ENCODE measurements at regions not wholly inside any gene's neighbourhood (a gene's known extent, or its start where the extent isn't known, plus 50 kb on each side); places are given as distances from the start of the nearest gene placed in this dataset.

DNA sequence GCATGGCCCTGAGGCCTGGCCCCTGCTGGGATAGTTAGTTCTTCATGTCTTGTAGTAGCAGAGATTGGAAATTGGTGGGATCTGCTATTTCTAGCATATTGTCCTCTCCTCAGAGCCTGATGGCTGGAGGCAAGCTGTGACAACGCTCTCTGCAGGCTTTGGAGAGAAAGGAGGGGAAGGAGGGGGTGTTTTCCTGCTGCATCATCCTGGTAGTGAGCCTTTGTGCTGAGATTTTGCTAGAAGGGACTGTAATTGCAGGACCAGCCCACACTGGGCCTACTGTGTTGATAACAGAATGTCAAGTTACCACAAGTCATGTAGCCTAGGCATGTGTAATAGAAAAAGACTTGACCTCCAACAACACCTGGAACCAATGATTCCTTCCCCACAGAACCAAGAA lies 351.0 kb downstream of the SIPA1L2 start:
- DNase-seq (ENCODE audit: low spot score), result no peak

DNA sequence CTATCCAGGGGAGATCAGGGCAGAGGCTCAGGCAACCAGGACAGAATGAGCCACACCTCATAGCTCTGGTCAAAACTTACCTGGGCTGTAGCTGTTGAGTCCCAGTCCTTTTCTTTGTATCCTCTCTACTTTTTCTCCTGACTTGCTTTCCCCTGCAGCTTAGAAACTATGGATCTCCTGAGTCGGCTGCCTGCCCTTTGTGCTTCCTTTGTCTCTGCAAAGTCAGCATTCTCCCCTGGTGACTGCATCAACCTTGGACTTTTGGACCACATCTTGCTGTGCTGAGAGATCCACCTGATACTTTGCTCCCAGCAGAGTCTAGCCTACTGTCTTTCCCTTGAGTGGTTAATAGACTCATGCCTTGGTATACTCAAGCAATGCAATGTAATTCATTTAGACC lies 353.3 kb downstream of the SIPA1L2 start:
- no peak for DNase-seq (ENCODE audit: low spot score)

DNA sequence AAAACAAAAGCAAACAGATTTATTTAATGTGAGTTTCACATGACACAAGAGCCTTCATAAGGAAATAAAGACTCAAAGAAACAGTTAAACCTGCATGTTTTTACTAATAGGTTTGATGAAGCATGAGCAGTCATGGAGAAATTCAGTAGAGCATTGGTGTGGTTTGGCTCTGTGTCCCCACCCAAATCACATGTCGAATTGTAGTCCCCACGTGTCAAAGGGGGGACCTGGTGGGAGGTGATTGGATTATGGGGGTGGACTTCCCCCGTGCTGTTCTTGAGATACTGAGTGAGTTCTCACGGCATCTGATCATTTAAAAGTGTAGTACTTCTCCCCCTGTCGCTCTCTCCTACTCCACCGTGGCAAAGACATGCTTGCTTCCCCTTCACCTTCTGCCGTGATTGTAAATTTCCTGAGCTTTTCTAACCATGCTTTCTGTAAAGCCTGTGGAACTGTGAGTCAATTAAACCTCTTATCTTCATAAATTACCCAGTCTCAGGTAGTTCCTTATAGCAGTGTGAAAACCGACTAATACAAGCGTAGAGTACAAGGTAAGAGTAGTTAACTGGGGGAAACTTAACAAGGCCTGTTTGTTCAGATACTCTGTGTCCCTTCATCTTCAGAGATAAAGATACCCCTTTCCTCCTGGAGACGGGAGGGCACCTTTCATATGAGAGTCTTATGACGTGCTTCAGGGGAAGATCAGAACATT lies 354.8 kb downstream of the SIPA1L2 start:
- no peak for DNase-seq (ENCODE audit: low spot score)

DNA sequence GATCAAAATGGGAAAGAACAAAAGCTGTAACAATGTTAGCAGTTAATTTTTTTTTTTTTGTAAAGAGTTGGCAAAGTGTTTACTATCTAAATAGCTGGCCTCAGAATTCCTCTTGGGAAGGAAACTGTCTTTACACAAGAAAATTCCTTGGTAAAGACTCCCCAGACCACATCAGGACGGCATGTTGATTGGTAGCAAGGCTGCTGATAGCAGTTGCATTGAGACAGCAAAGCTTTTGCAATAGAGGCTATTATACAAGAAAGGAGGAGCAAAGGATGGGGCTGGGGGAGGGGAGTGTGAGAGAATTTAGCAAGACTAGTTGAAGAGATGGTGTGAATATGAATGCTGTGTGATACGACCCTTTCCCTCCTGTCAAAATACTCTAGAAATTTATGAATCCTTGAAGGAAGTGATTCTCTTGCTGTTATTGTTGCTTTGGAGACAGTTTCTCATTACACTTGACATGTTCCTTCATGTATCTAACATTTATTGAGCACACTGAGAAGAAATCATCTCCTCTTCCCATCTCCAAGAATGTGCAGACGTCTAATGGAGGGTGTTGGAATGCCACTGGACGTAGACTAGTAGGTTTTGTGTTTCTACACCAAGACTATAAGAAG lies 355.6 kb downstream of the SIPA1L2 start:
- DNase-seq (ENCODE audit: low spot score), result no peak

DNA sequence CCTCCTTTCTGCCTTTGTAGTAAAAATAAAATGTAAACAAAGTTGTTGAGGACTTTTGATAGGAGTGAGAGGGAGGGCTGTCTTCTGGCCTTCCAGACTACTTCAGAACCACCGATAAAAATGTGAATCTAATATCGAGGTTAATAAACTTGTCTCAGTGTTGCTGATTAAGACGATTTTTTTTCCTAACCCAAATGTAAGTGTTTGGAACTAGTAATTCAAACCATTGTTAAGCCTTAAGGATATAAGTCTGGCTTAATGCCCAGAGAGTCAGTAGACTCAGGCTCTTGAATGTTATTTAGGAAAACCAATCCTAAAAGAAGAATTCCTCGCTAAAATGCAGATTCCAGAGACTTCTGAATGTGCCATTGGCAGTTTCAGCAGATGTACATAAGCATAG lies 356.9 kb downstream of the SIPA1L2 start:
- DNase-seq (ENCODE audit: low spot score), result no peak

DNA sequence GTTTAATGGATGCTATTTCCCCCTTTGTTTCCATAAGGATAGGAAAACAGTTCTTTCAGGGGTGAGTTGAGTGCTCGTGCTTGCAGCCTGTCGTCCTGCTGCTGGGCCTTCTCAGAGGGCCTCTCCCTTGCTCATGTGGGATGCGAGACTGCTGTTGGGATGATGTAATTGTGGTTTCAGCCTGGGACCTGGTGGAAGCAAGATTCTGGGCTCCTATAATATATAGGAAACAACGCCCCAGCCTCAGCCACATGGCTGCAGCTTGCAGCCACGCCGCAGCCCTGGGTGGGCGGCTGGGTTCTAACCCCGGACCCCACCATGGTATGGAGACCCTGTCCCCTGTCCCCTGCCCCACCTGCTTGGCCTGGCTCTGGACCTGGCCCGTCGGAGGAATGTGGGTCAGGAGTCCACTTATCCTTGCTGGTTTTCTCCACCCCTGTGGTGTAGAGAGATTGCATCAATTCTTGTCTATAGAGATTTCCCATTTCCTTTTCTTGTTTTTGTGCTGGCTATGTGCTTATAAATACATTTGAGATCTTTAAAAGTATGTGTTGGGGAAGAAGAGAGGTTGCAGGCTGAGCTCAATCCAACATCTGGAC lies 357.8 kb downstream of the SIPA1L2 start:
- DNase-seq (ENCODE audit: low spot score), result no peak

DNA sequence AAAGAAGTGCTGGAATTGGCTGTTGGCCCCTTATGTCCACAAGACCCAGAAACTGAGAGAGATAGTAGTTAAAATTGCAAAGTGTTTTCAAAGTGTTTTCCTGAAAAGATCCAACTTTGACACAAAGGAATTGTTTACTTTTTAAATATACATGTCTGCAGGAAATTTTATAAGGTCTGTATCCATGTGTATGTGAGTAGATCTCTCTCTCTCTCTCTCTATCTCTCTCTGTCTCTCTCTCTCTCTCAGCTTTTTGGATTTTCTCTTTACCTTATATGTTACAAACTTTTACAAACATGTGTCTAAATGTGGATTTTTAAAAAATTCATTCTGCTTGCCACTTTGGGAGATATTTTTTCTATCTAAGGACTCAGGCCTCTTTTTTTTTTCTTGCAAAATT lies 358.6 kb downstream of the SIPA1L2 start:
- no peak for DNase-seq (ENCODE audit: low spot score)

DNA sequence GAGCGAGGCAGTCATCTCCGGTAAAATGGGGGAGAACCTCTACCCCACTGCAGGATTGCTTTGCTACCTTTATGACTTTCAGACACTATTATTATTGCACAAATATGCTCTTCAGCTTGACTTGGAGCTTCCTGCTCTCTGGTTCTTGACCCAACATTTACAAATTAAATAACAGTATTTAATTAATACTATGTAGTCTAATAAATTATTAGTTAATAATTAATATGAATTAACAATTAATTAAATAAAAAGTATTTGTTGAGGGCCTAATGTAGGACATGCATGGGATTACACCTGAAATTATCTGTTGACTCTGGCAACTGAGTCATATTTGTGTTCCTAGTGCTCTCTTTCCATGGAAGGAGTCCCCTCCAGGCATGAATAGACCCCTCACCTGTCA lies 359.9 kb downstream of the SIPA1L2 start:
- no peak for DNase-seq (ENCODE audit: low spot score)

DNA sequence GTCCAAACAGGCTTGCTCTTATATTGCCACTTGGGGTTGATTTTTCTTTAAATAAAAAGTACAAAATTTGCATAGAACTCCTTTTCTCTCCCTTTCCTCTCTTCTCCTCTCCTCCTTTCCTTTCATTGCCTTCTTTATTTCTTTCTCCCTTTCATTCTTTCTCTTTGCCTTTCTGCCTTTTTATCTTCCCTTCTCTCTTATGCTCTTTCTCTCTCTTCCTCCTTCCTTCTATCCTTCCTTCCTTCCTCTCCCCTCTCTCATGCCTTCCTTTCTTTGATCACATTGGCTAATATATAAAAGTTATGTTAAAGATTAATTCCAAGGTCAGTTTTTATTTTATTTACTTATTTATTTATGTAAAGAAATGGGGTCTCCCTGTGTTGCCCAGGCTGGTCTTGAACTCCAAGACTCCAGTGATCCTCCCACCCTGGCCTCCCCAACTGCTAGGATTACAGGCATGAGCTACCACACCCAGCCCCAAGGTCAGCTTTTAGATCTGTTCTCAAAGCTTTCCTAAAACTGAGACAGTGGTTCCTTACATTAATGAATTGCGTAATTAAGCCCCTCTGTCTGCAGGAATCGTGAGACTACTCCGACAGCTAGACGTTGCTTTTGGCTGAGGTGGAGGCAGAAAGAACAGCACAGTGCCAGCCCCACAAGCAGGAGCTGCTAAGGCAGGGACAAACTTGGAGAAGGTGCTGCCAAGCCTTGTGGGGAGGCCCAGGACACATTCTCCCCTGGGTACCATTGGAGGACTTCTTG lies 361.9 kb downstream of the SIPA1L2 start:
- no peak for DNase-seq (ENCODE audit: low spot score)

DNA sequence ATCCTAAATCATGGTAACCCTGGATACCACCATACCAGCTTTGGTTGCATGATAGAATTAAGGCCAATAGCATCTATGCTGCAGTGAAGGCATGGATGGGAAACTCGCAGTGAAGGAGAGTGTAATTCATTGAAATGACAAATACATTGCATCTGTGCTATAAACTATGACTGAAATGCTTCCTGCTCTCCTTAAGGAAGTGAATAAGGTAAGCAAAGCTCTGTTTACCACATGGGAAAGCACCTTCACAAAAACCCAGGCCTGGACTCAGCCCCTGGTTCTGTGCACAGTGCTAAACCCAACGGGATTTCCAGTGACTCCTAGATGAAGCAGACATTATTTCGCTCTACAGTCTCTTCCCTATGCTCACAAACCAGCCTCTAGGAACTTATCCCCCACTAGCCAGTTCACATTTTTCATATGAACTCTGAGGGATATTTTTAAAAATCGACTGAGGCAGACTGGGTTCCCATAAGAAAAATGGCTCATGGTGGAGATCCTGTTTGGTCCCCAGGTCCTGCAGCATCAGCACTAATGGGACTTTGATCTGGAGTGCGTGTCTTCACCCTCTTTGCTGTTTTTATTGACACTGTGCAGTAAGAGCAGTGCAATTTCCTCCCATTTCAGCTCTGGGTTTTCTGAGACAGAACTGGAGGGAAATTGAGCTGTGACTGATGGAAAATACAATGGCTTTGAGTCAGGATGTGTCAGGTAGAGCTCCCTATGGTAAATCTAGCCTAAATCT lies 362.7 kb downstream of the SIPA1L2 start:
- DNase-seq (ENCODE audit: low spot score), result no peak

DNA sequence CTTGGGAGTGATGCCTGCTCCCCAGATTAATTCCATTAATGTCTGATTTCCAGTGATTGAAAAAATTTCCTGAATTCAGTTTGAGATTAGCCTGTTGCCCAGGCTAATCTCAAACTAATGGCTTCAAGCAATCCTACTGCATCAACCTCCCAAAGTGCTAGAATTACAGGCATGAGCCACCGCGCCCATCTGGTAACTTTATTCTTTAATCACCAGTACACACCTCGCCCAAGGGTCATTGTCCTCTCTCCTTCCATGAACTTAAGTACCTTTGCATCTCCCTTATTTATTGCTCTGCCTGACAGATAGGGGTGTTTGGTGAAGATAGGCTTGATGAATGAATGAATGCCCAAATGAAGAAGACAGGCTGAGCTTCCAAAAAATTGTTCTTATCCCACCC lies 366.5 kb downstream of the SIPA1L2 start:
- no peak for DNase-seq (ENCODE audit: low spot score)

DNA sequence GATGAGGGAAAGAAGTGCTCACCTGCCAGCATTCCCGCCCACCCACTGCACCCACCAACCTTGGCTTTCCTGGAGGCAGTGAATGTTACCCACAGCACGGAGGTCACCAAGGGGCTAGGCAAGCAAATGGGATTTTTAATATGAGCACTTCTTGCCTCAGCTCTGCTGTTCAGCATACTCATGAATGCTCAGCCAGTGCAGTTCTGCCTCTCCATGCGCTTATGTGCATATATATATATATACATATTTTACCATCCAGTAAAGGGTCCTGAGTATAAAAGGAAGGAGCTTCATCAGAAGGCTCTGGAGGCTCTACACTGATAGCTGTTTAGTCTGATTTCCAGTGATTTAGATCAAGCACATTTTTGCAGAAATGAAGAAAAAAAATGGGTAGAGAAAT lies 366.9 kb downstream of the SIPA1L2 start:
- DNase-seq (ENCODE audit: low spot score), result no peak

DNA sequence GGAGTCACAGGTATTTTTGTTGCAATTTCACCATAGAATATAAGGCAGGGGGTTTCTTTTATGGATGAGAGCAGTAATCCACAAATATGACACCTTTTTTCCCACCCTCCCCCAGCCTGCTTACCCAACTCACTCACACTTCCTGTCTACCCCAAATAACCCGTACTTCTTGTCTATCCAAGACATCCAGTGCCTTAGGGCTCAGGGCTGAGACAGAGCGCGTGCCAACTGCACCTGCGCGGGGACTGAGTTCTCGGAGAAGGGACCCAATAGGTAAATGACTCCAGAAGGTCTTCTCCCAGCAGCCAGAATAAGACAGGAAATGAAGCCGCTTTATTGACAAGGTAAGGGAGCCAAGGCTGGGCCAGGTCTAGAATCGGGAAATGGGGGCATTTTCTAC lies 369.1 kb downstream of the SIPA1L2 start:
- no peak for DNase-seq (ENCODE audit: low spot score)

DNA sequence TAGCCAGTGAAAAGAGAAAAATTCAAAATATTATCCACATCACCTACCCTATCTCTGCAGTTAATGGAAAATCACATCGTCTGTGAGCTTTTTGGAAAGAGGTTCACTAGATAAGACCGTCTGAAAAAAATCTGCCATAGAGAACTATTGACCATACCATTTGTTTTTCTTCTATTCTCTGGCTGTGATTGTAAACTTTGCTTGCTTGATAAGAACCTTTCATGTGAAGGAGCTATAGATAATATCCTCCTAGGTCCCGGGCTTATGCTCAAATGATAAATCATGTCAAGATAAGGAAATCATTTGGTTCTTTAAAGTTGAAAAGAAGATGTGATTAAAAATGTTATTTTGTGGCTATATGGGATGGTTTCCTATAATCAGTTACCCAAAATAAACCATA lies 369.9 kb downstream of the SIPA1L2 start:
- no peak for DNase-seq (ENCODE audit: low spot score)

DNA sequence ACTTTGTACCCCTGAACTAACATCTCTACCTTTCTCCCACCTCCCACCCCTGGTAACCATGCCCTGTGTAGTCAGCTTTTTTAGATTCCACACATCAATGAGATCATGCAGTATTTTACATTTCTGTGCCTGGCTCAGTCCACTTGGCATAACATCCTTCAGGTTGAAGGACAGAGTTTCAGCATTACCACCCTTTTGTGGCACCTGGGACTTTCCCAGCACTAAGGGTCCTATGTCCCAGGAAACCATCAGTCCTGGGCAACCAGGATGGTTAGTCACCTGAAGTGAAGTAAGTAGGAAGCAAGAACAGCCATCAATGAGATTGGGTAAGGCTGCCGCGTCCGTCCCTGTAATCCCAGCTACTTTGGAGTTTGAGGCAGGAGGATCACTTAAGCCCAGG lies 370.6 kb downstream of the SIPA1L2 start:
- no peak for DNase-seq (ENCODE audit: low spot score)

DNA sequence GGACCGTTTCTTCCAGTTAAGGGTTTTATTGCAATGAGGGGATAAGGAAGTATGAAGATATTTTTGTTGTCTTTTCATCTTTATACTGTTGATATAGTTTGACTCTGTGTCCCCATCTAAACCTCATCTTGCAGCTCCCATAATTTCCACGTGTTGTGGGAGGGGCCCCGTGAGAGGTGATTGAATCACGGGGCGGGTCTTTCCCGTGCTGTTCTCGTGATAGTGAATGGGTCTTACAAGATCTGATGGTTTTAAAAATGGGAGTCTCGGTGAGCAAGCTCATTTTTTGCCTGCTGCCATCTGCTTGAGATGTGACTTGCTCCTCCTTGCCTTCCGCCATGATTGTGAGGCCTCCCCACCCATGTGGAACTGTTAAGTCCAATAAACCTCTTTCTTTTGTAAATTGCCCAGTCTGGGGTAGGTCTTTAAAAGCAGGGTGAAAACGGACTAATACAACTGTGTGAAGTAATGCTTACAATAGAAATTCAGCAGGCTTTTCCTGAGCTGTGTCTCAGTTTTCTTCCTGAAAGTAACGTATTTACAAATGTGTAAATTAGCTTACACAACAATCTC lies 377.3 kb downstream of the SIPA1L2 start:
- no peak for DNase-seq (ENCODE audit: low spot score)

DNA sequence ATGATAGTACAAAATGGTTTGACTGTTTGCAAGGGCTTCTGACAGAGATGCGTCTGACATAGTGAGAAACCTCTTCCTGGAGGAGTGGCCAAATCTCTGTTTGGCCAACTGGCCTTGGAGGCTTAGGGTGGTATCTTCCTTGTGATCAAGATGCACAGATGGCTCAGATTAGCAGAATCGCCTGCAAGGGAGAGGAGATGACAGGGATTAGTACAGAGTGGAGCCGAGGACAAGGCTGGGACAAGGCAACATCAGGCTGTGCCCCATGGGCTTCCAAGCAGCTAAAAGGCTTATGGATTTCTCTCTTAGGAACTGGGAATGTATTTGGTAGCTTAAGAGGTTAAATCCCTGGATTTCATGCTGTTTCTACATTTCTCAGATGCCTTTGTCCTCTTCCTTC lies 379.1 kb downstream of the SIPA1L2 start:
- DNase-seq (ENCODE audit: low spot score), result no peak

DNA sequence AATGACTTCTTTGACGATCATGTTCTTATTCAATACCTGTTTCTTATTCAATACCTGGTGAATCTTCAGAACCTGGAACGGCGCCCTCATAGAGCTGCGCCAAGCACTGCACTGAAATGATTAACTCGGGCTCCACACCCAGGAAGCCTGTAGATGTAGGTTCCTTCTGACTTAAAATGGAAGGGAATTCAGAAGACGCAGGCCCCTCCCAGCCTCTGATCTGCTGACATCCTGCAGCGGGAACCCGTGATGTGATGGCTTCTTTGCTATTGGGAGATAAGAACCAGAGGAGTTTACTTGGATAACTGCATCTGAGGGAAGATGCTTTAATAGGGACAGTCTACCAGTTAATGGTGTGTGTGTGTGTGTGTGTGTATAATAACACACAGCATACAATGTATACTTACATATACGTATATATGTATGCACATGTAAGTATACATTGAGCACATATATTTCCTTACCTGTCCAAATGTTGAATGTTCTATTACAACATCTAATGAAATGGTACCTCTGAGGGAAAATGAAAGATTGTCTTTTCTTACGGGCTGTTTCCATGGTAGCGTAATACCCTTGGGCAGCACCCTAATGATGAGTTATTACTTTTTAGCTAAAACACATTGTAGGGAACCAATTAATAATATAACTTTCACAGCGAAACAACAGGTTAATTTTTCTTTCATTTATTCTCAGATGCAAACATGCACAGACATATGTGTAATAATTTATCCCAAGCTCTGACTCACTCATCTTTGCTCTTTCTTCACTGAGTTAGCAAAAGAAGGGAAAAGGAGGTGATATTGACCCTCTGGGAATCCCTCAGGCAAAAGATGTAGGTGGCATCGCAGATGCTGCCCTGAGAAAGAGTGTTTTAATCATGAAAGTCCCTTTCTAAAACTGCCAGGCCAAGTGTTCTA lies 379.8 kb downstream of the SIPA1L2 start:
- no peak for DNase-seq (ENCODE audit: low spot score)

DNA sequence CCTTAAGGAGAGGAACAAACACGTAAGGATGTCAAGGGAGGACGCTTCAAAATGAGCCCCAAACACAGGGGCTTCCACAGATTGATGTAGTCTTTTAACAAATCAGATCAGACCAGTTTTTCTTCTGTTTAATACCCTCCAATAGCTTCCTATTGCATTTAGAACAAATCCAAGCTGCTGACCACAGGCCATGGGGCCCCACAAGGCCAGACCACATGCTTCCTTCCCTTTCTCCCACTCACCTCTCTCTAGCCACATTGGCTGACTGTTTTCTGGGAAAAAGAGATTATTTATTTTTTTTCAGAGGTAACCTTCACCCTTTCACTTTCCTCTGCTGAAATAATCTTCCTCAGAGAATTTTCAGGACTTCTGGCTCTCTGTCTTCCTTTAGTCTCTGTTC lies 380.6 kb downstream of the SIPA1L2 start:
- no peak for DNase-seq (ENCODE audit: low spot score)

DNA sequence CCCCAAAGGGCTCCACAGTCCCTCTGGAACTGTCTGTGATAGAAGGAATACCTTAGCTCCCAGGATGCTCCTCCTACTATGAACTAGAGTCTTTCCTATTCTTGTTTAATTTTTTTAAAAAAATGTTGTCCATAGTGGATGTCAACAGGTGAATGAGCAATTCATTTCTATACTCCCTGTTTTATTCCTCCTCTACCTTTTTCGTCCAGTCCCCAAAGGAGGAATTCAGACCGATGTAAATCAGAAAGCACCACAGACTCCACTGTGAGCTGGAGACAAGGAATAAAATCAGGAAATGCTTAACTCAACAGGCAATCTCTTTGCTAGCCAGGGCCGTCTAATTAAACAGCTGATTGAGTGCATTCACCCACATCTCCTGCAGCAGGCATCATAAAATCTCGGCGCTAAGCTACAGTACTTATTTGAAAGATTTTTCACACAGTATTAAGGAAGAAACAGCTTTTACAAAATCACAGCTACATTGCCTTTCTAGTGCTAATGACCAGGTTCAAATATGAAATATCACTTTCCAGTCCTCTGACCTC lies 381.6 kb downstream of the SIPA1L2 start:
- no peak for DNase-seq (ENCODE audit: low spot score)

DNA sequence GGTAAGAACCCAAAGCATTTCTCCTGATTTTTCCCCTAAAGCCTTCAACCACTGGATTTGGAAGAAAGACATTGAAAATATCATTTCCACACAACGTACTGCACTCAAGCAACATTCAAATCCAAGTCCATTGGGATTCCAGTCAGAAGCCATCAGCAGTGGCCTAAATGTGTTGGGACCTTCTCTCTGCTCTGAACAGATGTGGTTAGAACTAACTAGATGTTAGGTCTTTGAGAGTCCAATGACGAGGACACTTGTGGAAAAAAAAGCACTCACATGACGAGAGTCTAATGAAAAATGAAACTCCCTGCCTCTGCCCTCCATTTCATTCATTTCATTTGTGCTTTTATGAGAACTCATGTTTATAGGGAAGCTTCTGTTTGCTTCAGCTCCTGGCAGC lies 382.3 kb downstream of the SIPA1L2 start:
- no peak for DNase-seq (ENCODE audit: low spot score)

Measured in CD4-positive, alpha-beta T cell treated with Interleukin-6 at 100 ng/mL for 8 hours (primary cell).